Fibroblast of pulmonary artery (primary cell): ENCODE measurements at regions not wholly inside any gene's neighbourhood (a gene's known extent, or its start where the extent isn't known, plus 50 kb on each side); places are given as distances from the start of the nearest gene placed in this dataset.
"Not testable (repeated sequence)": the region's sequence is repeated elsewhere in the genome, so short reads cannot be mapped to it uniquely, and the experiment has no call there.

Experiments
- DNase-seq: peaks from one replicate; pipeline ENCODE4 v3.0.0-alpha.2; 2010; ENCODE audit warnings: low read depth
- H3K4me3 ChIP-seq: replicated peaks from 2 replicates; pipeline ENCODE4 v1.5.1; 2011; ENCODE audit warnings: low read depth, mild to moderate bottlenecking, control low read depth, low read length, moderate library complexity
- CTCF ChIP-seq: IDR thresholded peaks from 2 replicates; pipeline ENCODE4 v1.5.1; 2011; ENCODE audit warnings: mild to moderate bottlenecking, control low read depth, low read length, inconsistent platforms; ENCODE audit errors: missing control alignments

- no peak for TF ChIP-seq CTCF
- no peak for DNase-seq
- no peak overlapping the region for H3K4me3 ChIP-seq
Observed at GRCh38 chr22:22057617-22058378, 75.2 kb upstream of the TOP3B start.

GRCh38 chr22:22056809-22057594 lies 74.4 kb upstream of the TOP3B start:
- not testable (repeated sequence) for H3K4me3 ChIP-seq, DNase-seq

GRCh38 chr22:22052548-22053139 lies 70.1 kb upstream of the TOP3B start:
- DNase-seq, H3K4me3 ChIP-seq: not testable (repeated sequence)

GRCh38 chr22:22051032-22051431 lies 68.4 kb upstream of the TOP3B start:
- not testable (repeated sequence) for H3K4me3 ChIP-seq, DNase-seq

- TF ChIP-seq CTCF = no peak
- DNase-seq = no peak
- H3K4me3 ChIP-seq = no peak overlapping the region
Observed at GRCh38 chr22:22050141-22050775, 67.7 kb upstream of the TOP3B start.

- DNase-seq = no peak
- no peak for TF ChIP-seq CTCF
- no peak overlapping the region for H3K4me3 ChIP-seq
Observed at GRCh38 chr22:22049684-22050083, 67.1 kb upstream of the TOP3B start.

- DNase-seq = no peak
- no peak for TF ChIP-seq CTCF
- H3K4me3 ChIP-seq = no peak overlapping the region
Observed at GRCh38 chr22:22048981-22049531, 66.5 kb upstream of the TOP3B start.

- TF ChIP-seq CTCF = no peak
- no peak for DNase-seq
- H3K4me3 ChIP-seq = no peak overlapping the region
Observed at GRCh38 chr22:22048318-22048942, 65.8 kb upstream of the TOP3B start.
